H1 (cell line): ENCODE measurements at regions not wholly inside any gene's neighbourhood (a gene's known extent, or its start where the extent isn't known, plus 50 kb on each side); places are given as distances from the start of the nearest gene placed in this dataset.
A peak's percentile ranks its signal among the peaks of the same experiment; 100 is the strongest.

Source experiments
- CTCF ChIA-PET: fragments of 300-600 bp; sonication (Branson Sonifier 250); formaldehyde crosslinking; loops from one replicate; lab custom pipeline; 2021; ENCODE audit not compliant: partially characterized antibody; lab: Charles Lee
- POLR2A ChIA-PET: fragments of 300-600 bp; sonication (Branson Sonifier 250); formaldehyde crosslinking; loops from one replicate; lab custom pipeline; 2021; ENCODE audit warnings: inconsistent platforms; ENCODE audit not compliant: partially characterized antibody; lab: Charles Lee
- DNase-seq, 2 experiments: peaks; one replicate each; pipeline versions ENCODE4 v3.0.0 to v3.0.0-alpha.2; 2010 to 2022; ENCODE audit warnings: low spot score in 2 of 2, low read depth in 1 of 2, mixed read lengths in 1 of 2
- FAIRE-seq: peaks from 2 replicates; lab custom pipeline; 2011; peaks lifted over from hg19 to GRCh38; lab: Jason Lieb, UNC
- H2AFZ ChIP-seq: 2 replicates; pipeline ENCODE4 v1.8.1; 2012; ENCODE audit warnings: low read length, inconsistent platforms
- H2AK5ac ChIP-seq: 2 replicates; pipeline ENCODE4 v1.6.1; 2013; ENCODE audit warnings: low read depth, low read length
- H2BK120ac ChIP-seq: replicated peaks from 2 replicates; pipeline ENCODE3; 2013; ENCODE audit warnings: low read depth, low read length, inconsistent platforms
- H2BK12ac ChIP-seq: 2 replicates; pipeline ENCODE4 v1.6.1; 2013; ENCODE audit warnings: low read depth, low read length
- H2BK15ac ChIP-seq: 2 replicates; pipeline ENCODE4 v1.6.1; 2013; ENCODE audit warnings: low read length
- H2BK20ac ChIP-seq: 2 replicates; pipeline ENCODE4 v1.6.1; 2013; ENCODE audit warnings: low read length
- H2BK5ac ChIP-seq: 2 replicates; pipeline ENCODE4 v1.6.1; 2013; ENCODE audit warnings: low read depth, low read length
- H3K14ac ChIP-seq: 2 replicates; pipeline ENCODE4 v1.6.1; 2013; ENCODE audit warnings: inconsistent platforms; ENCODE audit not compliant: insufficient read length
- H3K18ac ChIP-seq: 2 replicates; pipeline ENCODE4 v1.6.1; 2013; ENCODE audit warnings: low read length; ENCODE audit errors: extremely low read depth
- H3K23ac ChIP-seq: 2 replicates; pipeline ENCODE4 v1.6.1; 2013; ENCODE audit warnings: inconsistent platforms; ENCODE audit not compliant: insufficient read length
- H3K23me2 ChIP-seq: 2 replicates; pipeline ENCODE4 v1.6.1; 2013; ENCODE audit warnings: low read depth, low read length
- H3K27ac ChIP-seq: 2 replicates; pipeline ENCODE4 v1.6.1; 2011; ENCODE audit warnings: low read depth, low read length, inconsistent platforms
- H3K27me3 ChIP-seq, 4 experiments: replicated peaks in 1 of 4; 1 replicate in 1 of 4; 2 replicates in 3 of 4; pipeline versions ENCODE4 v1.6.1 to v1.8.1; 2011 to 2013; ENCODE audit warnings: low read length in 3 of 4, mild to moderate bottlenecking in 3 of 4, inconsistent platforms in 2 of 4, mixed read lengths in 2 of 4, moderate library complexity in 1 of 4; ENCODE audit not compliant: control insufficient read depth in 3 of 4, insufficient read depth in 3 of 4; ENCODE audit errors: extremely low read depth in 1 of 4
- H3K36me3 ChIP-seq, 4 experiments: 2 replicates each; pipeline versions ENCODE4 v1.6.1 to v1.8.1; 2011 to 2013; ENCODE audit warnings: mild to moderate bottlenecking in 4 of 4, low read length in 3 of 4, moderate library complexity in 2 of 4, control low read depth in 1 of 4, inconsistent platforms in 1 of 4; ENCODE audit not compliant: insufficient read depth in 4 of 4, control insufficient read depth in 2 of 4
- H3K4ac ChIP-seq: replicated peaks from 2 replicates; pipeline ENCODE3; 2013; ENCODE audit warnings: low read length, low read depth, mixed read lengths, inconsistent platforms; ENCODE audit not compliant: insufficient read length
- H3K4me1 ChIP-seq, 4 experiments: replicated peaks in 1 of 4; 1 replicate in 1 of 4; 2 replicates in 3 of 4; pipeline versions ENCODE4 v1.6.1 to v1.8.1; 2011 to 2013; ENCODE audit warnings: low read length in 3 of 4, inconsistent platforms in 2 of 4, mixed read lengths in 1 of 4; ENCODE audit not compliant: insufficient read depth in 4 of 4, control insufficient read depth in 3 of 4
- H3K4me2 ChIP-seq, 2 experiments: 2 replicates each; pipeline versions ENCODE4 v1.6.1 to v1.8.1; 2011 to 2013; ENCODE audit warnings: low read depth in 2 of 2, low read length in 2 of 2, control low read depth in 1 of 2, inconsistent platforms in 1 of 2, mild to moderate bottlenecking in 1 of 2; ENCODE audit not compliant: insufficient read depth in 1 of 2
- H3K4me3 ChIP-seq, 4 experiments: fragments of 200-600, 300-600 bp in 1 of 4; sonication (generic), shearing (Covaris generic), sonication (Bioruptor Twin) in 1 of 4; 2 replicates each; pipeline versions ENCODE4 v1.5.1 to v1.8.1; 2011 to 2016; ENCODE audit warnings: low read length in 4 of 4, low read depth in 3 of 4, control low read depth in 2 of 4, inconsistent platforms in 2 of 4, mild to moderate bottlenecking in 2 of 4, mixed read lengths in 1 of 4, moderate library complexity in 1 of 4; ENCODE audit not compliant: insufficient read depth in 2 of 4; ENCODE audit errors: extremely low read depth in 1 of 4
- H3K56ac ChIP-seq: replicated peaks from 2 replicates; pipeline ENCODE3; 2013; ENCODE audit warnings: low read depth, mild to moderate bottlenecking, mixed read lengths, low read length, inconsistent platforms; ENCODE audit not compliant: insufficient read length
- H3K79me1 ChIP-seq: 2 replicates; pipeline ENCODE4 v1.6.1; 2013; ENCODE audit warnings: low read depth, low read length, control low read depth
- H3K79me2 ChIP-seq, 2 experiments: 2 replicates each; pipeline versions ENCODE4 v1.6.1 to v1.8.1; 2012 to 2013; ENCODE audit warnings: low read length in 2 of 2, mild to moderate bottlenecking in 2 of 2, inconsistent platforms in 1 of 2; ENCODE audit not compliant: insufficient read depth in 2 of 2, control insufficient read depth in 1 of 2
- H3K9ac ChIP-seq, 4 experiments: replicated peaks in 1 of 4; 1 replicate in 1 of 4; 2 replicates in 3 of 4; pipeline versions ENCODE4 v1.6.1 to v1.8.1; 2011 to 2013; ENCODE audit warnings: low read depth in 3 of 4, low read length in 3 of 4, control low read depth in 2 of 4, mild to moderate bottlenecking in 2 of 4, moderate library complexity in 2 of 4, inconsistent platforms in 1 of 4; ENCODE audit errors: extremely low read depth in 1 of 4
- H3K9me3 ChIP-seq, 2 experiments: 2 replicates each; pipeline versions ENCODE4 v1.6.1 to v1.8.1; 2012 to 2013; ENCODE audit warnings: mild to moderate bottlenecking in 2 of 2, moderate library complexity in 2 of 2, control low read depth in 1 of 2, inconsistent platforms in 1 of 2, low read depth in 1 of 2, low read length in 1 of 2, mixed read lengths in 1 of 2; ENCODE audit not compliant: insufficient read depth in 2 of 2
- H4K20me1 ChIP-seq, 2 experiments: replicated peaks in 1 of 2; 2 replicates each; pipeline versions ENCODE3 to v1.8.1; 2011 to 2013; ENCODE audit warnings: inconsistent platforms in 2 of 2, low read length in 2 of 2, mild to moderate bottlenecking in 1 of 2; ENCODE audit not compliant: insufficient read depth in 2 of 2, control insufficient read depth in 1 of 2
- H4K5ac ChIP-seq: 2 replicates; pipeline ENCODE4 v1.6.1; 2013; ENCODE audit warnings: low read length, low read depth, mixed read lengths, inconsistent platforms; ENCODE audit not compliant: insufficient read length
- H4K8ac ChIP-seq: 2 replicates; pipeline ENCODE4 v1.8.0; 2013; ENCODE audit warnings: mild to moderate bottlenecking, moderate library complexity, low read length, inconsistent platforms; ENCODE audit not compliant: insufficient read depth; ENCODE audit errors: extremely low read depth
- H4K91ac ChIP-seq: replicated peaks from 2 replicates; pipeline ENCODE3; 2013; ENCODE audit warnings: low read length, mixed read lengths, inconsistent platforms; ENCODE audit not compliant: insufficient read length
- ASH2L ChIP-seq: fragments of 200-600, 300-600 bp; sonication (generic); IDR thresholded peaks from one replicate; pipeline ENCODE4 v1.7.1; 2017; ENCODE audit warnings: low read length
- BRCA1 ChIP-seq: IDR thresholded peaks from 2 replicates; pipeline ENCODE4 v1.6.1; 2012; ENCODE audit warnings: low read depth, low read length, improper control_type of control experiment
- CHD1 ChIP-seq: IDR thresholded peaks from 2 replicates; pipeline ENCODE4 v1.6.1; 2012; ENCODE audit warnings: low read depth, low read length, improper control_type of control experiment
- CHD2 ChIP-seq: IDR thresholded peaks from 2 replicates; pipeline ENCODE4 v1.6.1; 2012; ENCODE audit warnings: low read length, improper control_type of control experiment
- CREB1 ChIP-seq: IDR thresholded peaks from 2 replicates; pipeline ENCODE4 v1.6.1; 2012; ENCODE audit warnings: inconsistent platforms
- CTBP2 ChIP-seq: IDR thresholded peaks from 2 replicates; pipeline ENCODE4 v1.7.0; 2011; ENCODE audit warnings: borderline replicate concordance, mild to moderate bottlenecking, moderate library complexity, mixed read lengths, low read length; ENCODE audit not compliant: insufficient read depth, insufficient read length
- E2F6 ChIP-seq: IDR thresholded peaks from 2 replicates; pipeline ENCODE4 v1.6.1; 2012; ENCODE audit warnings: inconsistent platforms
- EZH2 ChIP-seq: fragments of 200-600 bp; sonication (generic); IDR thresholded peaks from 2 replicates; pipeline ENCODE4 v1.7.1; 2012; ENCODE audit warnings: low read depth, mild to moderate bottlenecking, moderate library complexity, low read length, inconsistent platforms; ENCODE audit not compliant: severe bottlenecking
- GTF2F1 ChIP-seq: IDR thresholded peaks from 2 replicates; pipeline ENCODE4 v1.6.1; 2012; ENCODE audit warnings: low read depth, low read length, improper control_type of control experiment, borderline replicate concordance
- KDM5A ChIP-seq: fragments of 200-600 bp; IDR thresholded peaks from 2 replicates; pipeline ENCODE4 v1.7.1; 2012; ENCODE audit warnings: mild to moderate bottlenecking, low read length, inconsistent platforms, mixed read lengths
- POLR2AphosphoS5 ChIP-seq: IDR thresholded peaks from 2 replicates; pipeline ENCODE4 v1.6.1; 2011; ENCODE audit warnings: low read depth, low read length
- RFX5 ChIP-seq: IDR thresholded peaks from 2 replicates; pipeline ENCODE4 v1.6.1; 2011; ENCODE audit warnings: low read depth, low read length, improper control_type of control experiment, borderline replicate concordance
- RXRA ChIP-seq: IDR thresholded peaks from 2 replicates; pipeline ENCODE4 v1.6.1; 2011; ENCODE audit warnings: low read depth, mild to moderate bottlenecking, low read length, moderate library complexity; ENCODE audit not compliant: insufficient read depth
- SP1 ChIP-seq: IDR thresholded peaks from 2 replicates; pipeline ENCODE4 v1.6.1; 2011; ENCODE audit warnings: low read depth, low read length
- TAF1 ChIP-seq: IDR thresholded peaks from 2 replicates; pipeline ENCODE4 v1.6.1; 2011; ENCODE audit warnings: mild to moderate bottlenecking, low read depth, low read length
- YY1 ChIP-seq: IDR thresholded peaks from 2 replicates; pipeline ENCODE4 v1.6.1; 2011; ENCODE audit warnings: low read depth, mild to moderate bottlenecking, low read length
- WGBS, 2 experiments: shearing (Covaris generic) in 1 of 2; methylation state at CpG; one replicate each; pipeline versions ENCODE4 v1.1.6 to v1.1.7; 2013 to 2015; ENCODE audit warnings: low lambda C conversion rate in 2 of 2, mixed read lengths in 2 of 2, inconsistent platforms in 1 of 2, low coverage in 1 of 2, missing lambda C conversion rate in 1 of 2; ENCODE audit not compliant: insufficient replicate concordance in 2 of 2, insufficient coverage in 1 of 2, insufficient read length in 1 of 2; ENCODE audit errors: extremely low coverage in 1 of 2, missing lambda C conversion rate in 1 of 2; 5-methylcytosine and 5-hydroxymethylcytosine counted together

- H4K91ac ChIP-seq: no peak overlapping the region
- no peak overlapping the region for H2BK5ac ChIP-seq
- no peaks in the 10 kb centered on the region for H3K79me1 ChIP-seq
- peaks cover 0 to 1% (median 0%) of the 10 kb centered on the region in 4 experiments; a peak in 1 of 7 replicates for H3K27me3 ChIP-seq
- no peak overlapping the region for H3K9ac ChIP-seq
- 100% methylated on average over 1 of the region's 1 CpG; no CpG with 5 or more reads in 1 of the 2 experiments for WGBS, 2 experiments
- H3K79me2 ChIP-seq: no peaks in the 10 kb centered on the region
- ChIA-PET POLR2A (interaction anchor here (0.6 kb wide), 1 partner anchor 1242 kb away, joined by 3 read pairs; no protein-coding TSS in a partner anchor), CTCF (no interaction called here)
- H3K23me2 ChIP-seq: no peaks in the 10 kb centered on the region
- H3K4me3 ChIP-seq: no peak overlapping the region
- H4K5ac ChIP-seq: no peak overlapping the region
- H4K8ac ChIP-seq: no peak overlapping the region
- H2AK5ac ChIP-seq: peak overlapping the region; percentile 75; the same call in 1 of the 2 replicates
- no peak overlapping the region for H3K23ac ChIP-seq
- H2BK15ac ChIP-seq: no peak overlapping the region
- no peak overlapping the region for H3K56ac ChIP-seq
- no peaks in the 10 kb centered on the region for H4K20me1 ChIP-seq
- no peak overlapping the region for H2BK12ac ChIP-seq
- no peak overlapping the region for H3K18ac ChIP-seq
- DNase-seq: no peak
- no peaks in the 10 kb centered on the region for H3K9me3 ChIP-seq
- H3K36me3 ChIP-seq: no peaks in the 10 kb centered on the region
- H3K4ac ChIP-seq: no peak overlapping the region
- no peak overlapping the region for H2AFZ ChIP-seq
- H2BK120ac ChIP-seq: no peak overlapping the region
- H3K4me2 ChIP-seq: no peak overlapping the region
- no peak overlapping the region for H2BK20ac ChIP-seq
- H3K14ac ChIP-seq: no peak overlapping the region
- H3K4me1 ChIP-seq: no peaks in the 10 kb centered on the region
- no peak for FAIRE-seq
- H3K27ac ChIP-seq: no peak overlapping the region
- TF ChIP-seq BRCA1 (no peak), YY1 (no peak), SP1 (no peak), ASH2L (no peak), CREB1 (no peak), POLR2AphosphoS5 (no peak), EZH2 (no peak), E2F6 (no peak), RXRA (no peak), KDM5A (no peak), TAF1 (no peak), CHD2 (no peak), CHD1 (no peak), GTF2F1 (no peak), CTBP2 (no peak), RFX5 (no peak)
These were observed 359.8 kb upstream of the HTR2A start for GRCh38 chr13:47256618-47257017.
